MM.1S (cell line): ENCODE measurements at regions not wholly inside any gene's neighbourhood (a gene's known extent, or its start where the extent isn't known, plus 50 kb on each side); places are given as distances from the start of the nearest gene placed in this dataset.

Source experiments
- DNase-seq: peaks from one replicate; pipeline ENCODE4 v3.0.0-alpha.2; 2015
- H2AFZ ChIP-seq: fragments of 300-600 bp; sonication (generic); 2 replicates; pipeline ENCODE4 v1.6.0; 2016; ENCODE audit warnings: antibody characterized with exemption, low read length
- H3F3A ChIP-seq: fragments of 300-600 bp; sonication (generic); 2 replicates; pipeline ENCODE4 v1.6.1; 2016; ENCODE audit warnings: mild to moderate bottlenecking, antibody characterized with exemption, low read length, moderate library complexity, mixed read lengths; ENCODE audit not compliant: insufficient read depth
- H3K27ac ChIP-seq: fragments of 300-600 bp; sonication (generic); 2 replicates; pipeline ENCODE4 v1.5.1; 2016; ENCODE audit warnings: mild to moderate bottlenecking, low read length
- H3K27me3 ChIP-seq: fragments of 300-600 bp; sonication (generic); replicated peaks from 2 replicates; pipeline ENCODE4 v1.6.0; 2016; ENCODE audit warnings: low read length; ENCODE audit not compliant: insufficient read depth
- H3K36me3 ChIP-seq: fragments of 300-600 bp; sonication (generic); replicated peaks from 2 replicates; pipeline ENCODE4 v1.6.1; 2016; ENCODE audit warnings: mild to moderate bottlenecking, low read length, mixed read lengths; ENCODE audit not compliant: insufficient read depth
- H3K4me1 ChIP-seq: fragments of 300-600 bp; sonication (generic); 2 replicates; pipeline ENCODE4 v1.6.1; 2016; ENCODE audit warnings: low read length, mixed read lengths
- H3K4me2 ChIP-seq: fragments of 300-600 bp; sonication (generic); 2 replicates; pipeline ENCODE4 v1.6.0; 2016; ENCODE audit warnings: low read depth, low read length
- H3K4me3 ChIP-seq: fragments of 300-600 bp; sonication (generic); 2 replicates; pipeline ENCODE4 v1.5.1; 2016; ENCODE audit warnings: low read length, mixed read lengths
- H3K79me2 ChIP-seq: fragments of 300-600 bp; sonication (generic); 2 replicates; pipeline ENCODE4 v1.6.1; 2016; ENCODE audit warnings: mixed run types, low read length, mixed read lengths
- H3K9ac ChIP-seq: fragments of 300-600 bp; sonication (generic); 2 replicates; pipeline ENCODE4 v1.6.1; 2016; ENCODE audit warnings: low read length, mixed read lengths
- H3K9me2 ChIP-seq: fragments of 300-600 bp; sonication (generic); replicated peaks from 2 replicates; pipeline ENCODE4 v1.6.1; 2016; ENCODE audit warnings: mild to moderate bottlenecking, low read length, mixed read lengths; ENCODE audit not compliant: insufficient read depth
- H3K9me3 ChIP-seq: fragments of 300-600 bp; sonication (generic); replicated peaks from 2 replicates; pipeline ENCODE4 v1.6.1; 2016; ENCODE audit warnings: mild to moderate bottlenecking, low read length, mixed read lengths; ENCODE audit not compliant: insufficient read depth
- H4K20me1 ChIP-seq: fragments of 300-600 bp; sonication (generic); 2 replicates; pipeline ENCODE4 v1.6.1; 2016; ENCODE audit warnings: mild to moderate bottlenecking, low read length, moderate library complexity, mixed read lengths; ENCODE audit not compliant: insufficient read depth
- EZH2 ChIP-seq: fragments of 300-600 bp; sonication (generic); optimal IDR thresholded peaks from 2 replicates; pipeline ENCODE3; 2017; ENCODE audit warnings: low read depth, mild to moderate bottlenecking, antibody characterized with exemption, low read length, mixed read lengths
- EZH2phosphoT487 ChIP-seq: fragments of 300-600 bp; sonication (generic); IDR thresholded peaks from 2 replicates; pipeline ENCODE4 v1.6.1; 2018; ENCODE audit warnings: antibody characterized with exemption, low read length
- TF ChIP-seq, protein P1 (sequence below): fragments of 300-600 bp; sonication (generic); IDR thresholded peaks from 2 replicates; pipeline ENCODE4 v1.5.1; 2016; ENCODE audit warnings: antibody characterized with exemption, low read length, mixed read lengths

GRCh38 chr3:96017556-96017955 lies 796.8 kb upstream of the EPHA6 start:
- Histone ChIP-seq H4K20me1 (no peaks in the 10 kb centered on the region), H3K9me3 (no peaks in the 10 kb centered on the region), H3K27me3 (no peaks in the 10 kb centered on the region), H3K4me1 (no peaks in the 10 kb centered on the region), H3K27ac (no peak overlapping the region), H3K9ac (no peak overlapping the region), H3K79me2 (no peaks in the 10 kb centered on the region), H3K36me3 (no peaks in the 10 kb centered on the region), H3K9me2 (no peaks in the 10 kb centered on the region), H3K4me3 (no peak overlapping the region), H3F3A (no peaks in the 10 kb centered on the region), H2AFZ (no peak overlapping the region), H3K4me2 (no peak overlapping the region)
- DNase-seq = no peak
- TF ChIP-seq EZH2 (no peak), EZH2phosphoT487 (no peak)
- TF ChIP-seq, protein P1, sequence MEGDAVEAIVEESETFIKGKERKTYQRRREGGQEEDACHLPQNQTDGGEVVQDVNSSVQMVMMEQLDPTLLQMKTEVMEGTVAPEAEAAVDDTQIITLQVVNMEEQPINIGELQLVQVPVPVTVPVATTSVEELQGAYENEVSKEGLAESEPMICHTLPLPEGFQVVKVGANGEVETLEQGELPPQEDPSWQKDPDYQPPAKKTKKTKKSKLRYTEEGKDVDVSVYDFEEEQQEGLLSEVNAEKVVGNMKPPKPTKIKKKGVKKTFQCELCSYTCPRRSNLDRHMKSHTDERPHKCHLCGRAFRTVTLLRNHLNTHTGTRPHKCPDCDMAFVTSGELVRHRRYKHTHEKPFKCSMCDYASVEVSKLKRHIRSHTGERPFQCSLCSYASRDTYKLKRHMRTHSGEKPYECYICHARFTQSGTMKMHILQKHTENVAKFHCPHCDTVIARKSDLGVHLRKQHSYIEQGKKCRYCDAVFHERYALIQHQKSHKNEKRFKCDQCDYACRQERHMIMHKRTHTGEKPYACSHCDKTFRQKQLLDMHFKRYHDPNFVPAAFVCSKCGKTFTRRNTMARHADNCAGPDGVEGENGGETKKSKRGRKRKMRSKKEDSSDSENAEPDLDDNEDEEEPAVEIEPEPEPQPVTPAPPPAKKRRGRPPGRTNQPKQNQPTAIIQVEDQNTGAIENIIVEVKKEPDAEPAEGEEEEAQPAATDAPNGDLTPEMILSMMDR = no peak

GRCh38 chr3:96022676-96023075 lies 791.7 kb upstream of the EPHA6 start:
- Histone ChIP-seq H3K79me2 (no peaks in the 10 kb centered on the region), H3K9me3 (no peaks in the 10 kb centered on the region), H3K9me2 (no peaks in the 10 kb centered on the region), H3K27ac (no peak overlapping the region), H3K4me2 (no peak overlapping the region), H3K36me3 (no peaks in the 10 kb centered on the region), H3K4me1 (no peaks in the 10 kb centered on the region), H4K20me1 (no peaks in the 10 kb centered on the region), H3K4me3 (no peak overlapping the region), H3K9ac (no peak overlapping the region), H2AFZ (no peak overlapping the region), H3K27me3 (no peaks in the 10 kb centered on the region), H3F3A (peaks cover 6% of the 10 kb centered on the region; the same call in 1 of the 2 replicates)
- no peak for DNase-seq
- no peak for TF ChIP-seq EZH2
- no peak for TF ChIP-seq EZH2phosphoT487
- TF ChIP-seq, protein P1 = peak; percentile 7; the same call in 1 of the 2 replicates

DNA sequence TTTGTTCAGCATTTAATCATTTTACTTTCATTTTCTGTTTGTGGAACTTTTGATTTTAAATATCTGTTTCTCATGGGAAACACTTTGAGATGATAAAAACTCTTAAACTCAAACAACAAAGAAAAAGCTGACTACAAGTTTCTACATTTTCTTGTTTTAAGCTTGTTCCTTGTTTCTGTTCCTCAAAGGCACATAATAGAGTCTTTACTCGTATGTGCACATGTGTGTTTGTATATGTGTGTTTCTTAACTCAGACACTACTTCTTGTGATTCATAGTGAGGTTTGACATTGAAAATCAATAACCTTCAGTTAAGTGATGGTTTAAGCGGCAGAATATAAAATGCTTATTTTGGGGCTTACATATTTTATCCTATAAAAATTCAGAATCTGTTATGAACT lies 786.7 kb upstream of the EPHA6 start:
- no peaks in the 10 kb centered on the region for H3K4me1 ChIP-seq
- H3K27me3 ChIP-seq = no peaks in the 10 kb centered on the region
- H4K20me1 ChIP-seq = no peaks in the 10 kb centered on the region; the same call in 1 of the 2 replicates
- no peaks in the 10 kb centered on the region for H3K9me2 ChIP-seq
- TF ChIP-seq, protein P1 = no peak
- no peak for TF ChIP-seq EZH2phosphoT487
- TF ChIP-seq EZH2 = no peak
- peak; percentile 43 for DNase-seq
- H3K4me2 ChIP-seq = peak overlapping the region; percentile 49
- H3F3A ChIP-seq = peaks cover 9% of the 10 kb centered on the region; the same call in 1 of the 2 replicates
- no peaks in the 10 kb centered on the region for H3K36me3 ChIP-seq
- H3K9ac ChIP-seq = no peak overlapping the region
- H3K79me2 ChIP-seq = no peaks in the 10 kb centered on the region
- no peaks in the 10 kb centered on the region for H3K9me3 ChIP-seq
- H3K27ac ChIP-seq = peak overlapping the region; percentile 44; the same call in 1 of the 2 replicates
- peak overlapping the region; percentile 73; the same call in 1 of the 2 replicates for H2AFZ ChIP-seq
- peak overlapping the region; percentile 43 for H3K4me3 ChIP-seq
